Hepatocyte (in vitro differentiated cells): ENCODE measurements at regions not wholly inside any gene's neighbourhood (a gene's known extent, or its start where the extent isn't known, plus 50 kb on each side); places are given as distances from the start of the nearest gene placed in this dataset.

Experiments
- DNase-seq: peaks from one replicate; pipeline ENCODE4 v3.0.0-alpha.2; 2016; ENCODE audit warnings: low spot score
- H2AFZ ChIP-seq: fragments of 200-600 bp; sonication (generic); 2 replicates; pipeline ENCODE4 v1.6.0; 2016; ENCODE audit warnings: antibody characterized with exemption, mild to moderate bottlenecking
- H3K27ac ChIP-seq: fragments of 200-600 bp; sonication (generic); 2 replicates; pipeline ENCODE4 v1.5.1; 2016; ENCODE audit warnings: mild to moderate bottlenecking
- H3K27me3 ChIP-seq: fragments of 200-600 bp; sonication (generic); 2 replicates; pipeline ENCODE4 v1.6.1; 2016
- H3K36me3 ChIP-seq: fragments of 200-600 bp; sonication (generic); replicated peaks from 2 replicates; pipeline ENCODE4 v1.5.1; 2016; ENCODE audit warnings: low read depth; ENCODE audit not compliant: insufficient read depth
- H3K4me1 ChIP-seq: fragments of 200-600 bp; sonication (generic); 2 replicates; pipeline ENCODE4 v1.5.1; 2016; ENCODE audit warnings: mild to moderate bottlenecking, moderate library complexity; ENCODE audit not compliant: insufficient read depth
- H3K4me2 ChIP-seq: fragments of 200-600 bp; sonication (generic); 2 replicates; pipeline ENCODE4 v1.6.0; 2016
- H3K4me3 ChIP-seq: fragments of 200-600 bp; sonication (generic); 2 replicates; pipeline ENCODE4 v1.5.1; 2016; ENCODE audit warnings: mild to moderate bottlenecking
- H3K79me2 ChIP-seq: fragments of 200-600 bp; sonication (generic); 2 replicates; pipeline ENCODE4 v1.6.0; 2017; ENCODE audit warnings: mild to moderate bottlenecking
- H3K9me2 ChIP-seq: fragments of 200-600 bp; sonication (generic); replicated peaks from 2 replicates; pipeline ENCODE4 v1.6.0; 2017; ENCODE audit warnings: mild to moderate bottlenecking; ENCODE audit not compliant: insufficient read depth
- H3K9me3 ChIP-seq: fragments of 200-600 bp; sonication (generic); 2 replicates; pipeline ENCODE4 v1.5.1; 2016; ENCODE audit warnings: low read depth, mild to moderate bottlenecking
- H4K20me1 ChIP-seq: fragments of 200-600 bp; sonication (generic); 2 replicates; pipeline ENCODE4 v1.6.0; 2016; ENCODE audit warnings: mild to moderate bottlenecking; ENCODE audit not compliant: insufficient read depth, poor library complexity, severe bottlenecking
- EZH2 ChIP-seq: fragments of 200-600 bp; sonication (generic); IDR thresholded peaks from 2 replicates; pipeline ENCODE4 v1.6.1; 2016; ENCODE audit warnings: antibody characterized with exemption, mild to moderate bottlenecking, borderline replicate concordance
- EZH2phosphoT487 ChIP-seq: fragments of 200-600 bp; sonication (generic); IDR thresholded peaks from one replicate; pipeline ENCODE4 v1.6.1; 2018; ENCODE audit warnings: antibody characterized with exemption, mild to moderate bottlenecking, low read depth, moderate library complexity; ENCODE audit not compliant: unreplicated experiment, severe bottlenecking
- WGBS: methylation state at CpG from one replicate; pipeline ENCODE4 v1.1.6; 2016; ENCODE audit warnings: low lambda C conversion rate; ENCODE audit errors: missing lambda C conversion rate; 5-methylcytosine and 5-hydroxymethylcytosine counted together
- TF ChIP-seq, protein P1 (sequence below): fragments of 200-600 bp; sonication (generic); IDR thresholded peaks from 2 replicates; pipeline ENCODE4 v1.5.1; 2016; ENCODE audit warnings: antibody characterized with exemption, mild to moderate bottlenecking; ENCODE audit not compliant: poor library complexity

DNA sequence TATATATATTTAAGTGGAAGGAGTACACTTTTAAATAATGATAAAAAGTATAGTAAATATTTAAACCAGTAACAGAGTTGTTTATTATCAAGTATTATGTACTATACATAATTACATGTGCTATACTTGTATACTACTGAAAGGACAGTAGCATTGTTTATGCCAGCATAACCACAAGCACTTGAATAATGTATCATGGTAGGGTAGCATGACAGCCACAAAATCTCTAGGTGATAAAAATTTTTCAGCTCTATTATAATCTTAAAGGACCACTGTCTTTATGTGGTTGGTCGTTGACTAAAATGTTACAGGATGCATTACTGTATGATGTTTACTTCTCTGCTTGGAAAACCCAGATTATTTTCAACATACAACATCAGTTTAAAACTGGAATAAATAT is 349.2 kb downstream of the CASP12 start:
- TF ChIP-seq EZH2 (no peak), EZH2phosphoT487 (no peak)
- TF ChIP-seq, protein P1, sequence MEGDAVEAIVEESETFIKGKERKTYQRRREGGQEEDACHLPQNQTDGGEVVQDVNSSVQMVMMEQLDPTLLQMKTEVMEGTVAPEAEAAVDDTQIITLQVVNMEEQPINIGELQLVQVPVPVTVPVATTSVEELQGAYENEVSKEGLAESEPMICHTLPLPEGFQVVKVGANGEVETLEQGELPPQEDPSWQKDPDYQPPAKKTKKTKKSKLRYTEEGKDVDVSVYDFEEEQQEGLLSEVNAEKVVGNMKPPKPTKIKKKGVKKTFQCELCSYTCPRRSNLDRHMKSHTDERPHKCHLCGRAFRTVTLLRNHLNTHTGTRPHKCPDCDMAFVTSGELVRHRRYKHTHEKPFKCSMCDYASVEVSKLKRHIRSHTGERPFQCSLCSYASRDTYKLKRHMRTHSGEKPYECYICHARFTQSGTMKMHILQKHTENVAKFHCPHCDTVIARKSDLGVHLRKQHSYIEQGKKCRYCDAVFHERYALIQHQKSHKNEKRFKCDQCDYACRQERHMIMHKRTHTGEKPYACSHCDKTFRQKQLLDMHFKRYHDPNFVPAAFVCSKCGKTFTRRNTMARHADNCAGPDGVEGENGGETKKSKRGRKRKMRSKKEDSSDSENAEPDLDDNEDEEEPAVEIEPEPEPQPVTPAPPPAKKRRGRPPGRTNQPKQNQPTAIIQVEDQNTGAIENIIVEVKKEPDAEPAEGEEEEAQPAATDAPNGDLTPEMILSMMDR = no peak
- Histone ChIP-seq H3K9me2 (no peaks in the 10 kb centered on the region), H3K4me1 (no peaks in the 10 kb centered on the region), H3K27ac (no peak overlapping the region), H4K20me1 (no peaks in the 10 kb centered on the region), H3K79me2 (no peaks in the 10 kb centered on the region), H3K9me3 (no peaks in the 10 kb centered on the region), H2AFZ (no peak overlapping the region), H3K36me3 (no peaks in the 10 kb centered on the region), H3K4me2 (no peak overlapping the region), H3K4me3 (no peak overlapping the region), H3K27me3 (no peaks in the 10 kb centered on the region)
- 88% methylated on average over 1 of the region's 1 CpG for WGBS
- no peak for DNase-seq

DNA sequence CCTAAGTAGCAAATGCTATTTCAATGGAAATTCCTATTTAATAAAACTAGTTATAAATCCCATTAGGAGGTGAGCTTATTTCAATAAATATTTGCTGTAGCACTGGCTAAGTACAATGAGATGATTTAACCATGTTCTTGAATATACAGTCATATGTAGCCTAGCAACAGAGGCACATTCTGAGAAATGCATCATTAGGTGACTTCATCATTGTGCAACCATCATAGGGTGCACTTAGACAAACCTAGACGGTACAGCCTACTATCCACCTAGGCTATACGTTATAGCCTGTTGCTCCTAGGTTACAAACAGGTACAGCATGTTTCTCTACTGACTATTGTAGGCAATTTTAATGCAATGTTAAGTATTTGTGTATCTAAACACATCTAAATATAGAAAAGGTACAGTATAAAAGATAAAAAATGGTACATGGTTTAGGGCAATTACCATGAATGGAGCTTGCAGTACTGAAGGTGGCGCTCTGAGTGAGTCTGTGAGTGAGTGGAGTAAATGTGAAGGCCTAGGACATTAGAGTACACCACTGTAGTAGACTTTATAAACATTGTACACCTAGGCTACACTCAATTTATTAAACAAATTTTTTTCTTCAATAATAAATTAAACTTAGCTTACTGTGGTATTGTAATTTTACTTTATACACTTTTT is 350.1 kb downstream of the CASP12 start:
- no peaks in the 10 kb centered on the region for H3K79me2 ChIP-seq
- DNase-seq = no peak
- no peak for TF ChIP-seq EZH2
- TF ChIP-seq, protein P1 = no peak
- TF ChIP-seq EZH2phosphoT487 = no peak
- no peak overlapping the region for H2AFZ ChIP-seq
- H3K36me3 ChIP-seq = no peaks in the 10 kb centered on the region
- H3K4me2 ChIP-seq = no peak overlapping the region
- H3K9me3 ChIP-seq = no peaks in the 10 kb centered on the region
- no peaks in the 10 kb centered on the region for H3K9me2 ChIP-seq
- no peak overlapping the region for H3K4me3 ChIP-seq
- 90% methylated on average over 3 of the region's 3 CpGs for WGBS
- H3K27ac ChIP-seq = no peak overlapping the region
- no peaks in the 10 kb centered on the region for H4K20me1 ChIP-seq
- no peaks in the 10 kb centered on the region for H3K4me1 ChIP-seq
- no peaks in the 10 kb centered on the region for H3K27me3 ChIP-seq

DNA sequence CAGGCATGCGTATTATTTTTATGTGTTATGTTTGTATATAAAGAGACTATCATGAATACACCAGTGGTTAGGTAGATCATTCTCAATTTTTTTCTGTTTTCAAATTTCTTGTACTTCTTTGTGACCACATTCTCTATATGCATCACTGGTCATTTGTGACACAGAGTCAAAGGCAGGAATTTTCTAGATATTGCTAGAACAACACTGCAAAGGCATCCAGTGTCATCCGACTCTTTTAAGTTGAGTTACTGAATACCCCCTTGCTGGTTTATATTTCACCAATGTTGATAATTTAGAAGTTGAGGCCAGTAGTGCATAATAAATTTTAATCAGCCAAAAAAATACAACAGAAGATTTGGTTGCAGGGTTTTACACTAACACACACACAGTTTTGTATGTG is 351.8 kb downstream of the CASP12 start:
- no peak overlapping the region for H3K27ac ChIP-seq
- H2AFZ ChIP-seq = no peak overlapping the region
- WGBS = 95% methylated on average over 2 of the region's 2 CpGs
- H3K9me2 ChIP-seq = no peaks in the 10 kb centered on the region
- no peak for DNase-seq
- no peak overlapping the region for H3K4me2 ChIP-seq
- no peaks in the 10 kb centered on the region for H3K36me3 ChIP-seq
- TF ChIP-seq EZH2 (no peak), EZH2phosphoT487 (no peak)
- TF ChIP-seq, protein P1 = no peak
- no peaks in the 10 kb centered on the region for H3K79me2 ChIP-seq
- H3K27me3 ChIP-seq = no peaks in the 10 kb centered on the region
- no peak overlapping the region for H3K4me3 ChIP-seq
- no peaks in the 10 kb centered on the region for H4K20me1 ChIP-seq
- H3K4me1 ChIP-seq = no peaks in the 10 kb centered on the region
- H3K9me3 ChIP-seq = no peaks in the 10 kb centered on the region
